Renal cortex interstitium (tissue), 11 donors: ENCODE measurements at regions not wholly inside any gene's neighbourhood (a gene's known extent, or its start where the extent isn't known, plus 50 kb on each side); places are given as distances from the start of the nearest gene placed in this dataset.
A peak's percentile ranks its signal among the peaks of the same experiment; 100 is the strongest.

Experiments
- DNase-seq, 11 donors: peaks; one replicate each; pipeline ENCODE4 v3.0.0-alpha.2; 2013; ENCODE audit warnings: low read depth in 9 of 11, low spot score in 4 of 11; ENCODE audit errors: extremely low read depth in 1 of 11

DNA sequence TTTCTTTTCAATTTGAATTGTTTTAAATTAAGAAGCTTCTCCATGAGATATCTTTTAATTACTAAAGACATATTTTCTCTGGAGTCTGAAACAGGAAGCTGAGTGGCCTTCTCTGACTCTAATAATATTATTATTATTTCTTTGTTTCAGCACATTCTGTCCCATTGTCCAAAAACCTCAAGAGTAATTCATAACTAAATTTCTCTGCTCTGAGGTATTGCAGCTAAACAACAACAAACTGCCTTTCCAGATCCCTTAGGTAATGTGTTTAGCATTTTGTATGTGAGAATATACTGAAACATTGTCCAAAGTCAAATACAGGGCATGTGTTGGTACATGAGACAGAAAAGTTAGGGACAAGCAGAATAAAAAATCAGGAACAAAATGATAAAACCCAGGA is 199.0 kb upstream of the FAR2 start:
- DNase-seq: no peak

DNA sequence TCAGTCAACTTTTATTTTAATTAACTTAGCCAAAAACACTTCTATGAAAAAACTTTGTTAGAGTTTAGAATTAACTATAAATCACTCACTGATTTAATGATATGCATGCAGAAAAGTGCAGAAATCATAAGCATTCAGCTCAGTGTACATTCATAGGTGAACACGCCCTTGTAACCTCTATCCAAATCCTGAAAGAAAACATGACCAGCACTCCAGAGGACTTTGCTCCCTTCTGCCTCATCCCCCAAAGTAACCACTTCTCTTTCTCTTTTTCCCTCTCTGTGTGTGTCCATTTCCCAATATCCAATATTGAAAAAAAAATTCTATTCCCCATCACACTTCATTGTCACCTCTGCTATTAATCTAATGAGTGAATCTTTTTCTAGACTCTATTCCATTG is 197.1 kb upstream of the FAR2 start:
- DNase-seq: no peak

DNA sequence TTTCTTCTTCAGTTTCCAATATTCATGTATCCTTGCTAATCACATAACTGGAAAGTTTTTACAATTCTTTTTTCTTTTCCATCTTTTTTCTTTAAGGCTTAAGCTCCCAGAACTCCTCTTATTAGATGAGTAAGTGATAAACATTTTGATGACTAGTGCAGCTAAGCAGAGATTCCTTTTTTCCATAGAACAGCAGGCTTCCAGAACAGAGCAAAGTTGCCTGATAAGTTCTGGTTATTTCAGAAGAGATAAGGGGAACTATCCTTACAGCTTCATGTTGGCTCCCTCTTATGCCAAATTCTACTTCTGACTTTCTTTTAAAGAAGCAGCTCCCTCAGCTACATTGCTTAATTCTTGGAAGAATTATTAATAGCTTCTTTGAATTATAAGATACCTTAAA is 194.7 kb upstream of the FAR2 start:
- no peak for DNase-seq

DNA sequence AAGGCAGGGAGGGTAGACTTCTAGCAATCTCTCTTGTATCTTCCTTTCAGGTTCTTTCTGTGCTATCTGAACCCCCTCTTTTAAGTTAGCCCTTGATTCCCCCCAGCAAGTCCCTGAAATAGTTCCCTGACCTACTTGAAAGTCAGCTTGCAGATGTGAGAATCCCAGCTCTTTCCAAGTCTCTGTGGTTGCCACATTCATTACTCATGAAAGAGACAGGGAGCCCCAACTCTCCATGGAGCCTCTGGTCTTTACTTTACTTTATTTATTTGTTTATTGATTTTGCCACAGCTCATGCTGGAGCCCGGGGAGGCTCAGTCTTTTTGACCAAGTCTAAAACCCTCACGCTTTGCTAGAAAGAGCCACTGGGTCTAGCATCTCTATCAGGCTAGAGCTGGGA is 193.6 kb upstream of the FAR2 start:
- DNase-seq: no peak

DNA sequence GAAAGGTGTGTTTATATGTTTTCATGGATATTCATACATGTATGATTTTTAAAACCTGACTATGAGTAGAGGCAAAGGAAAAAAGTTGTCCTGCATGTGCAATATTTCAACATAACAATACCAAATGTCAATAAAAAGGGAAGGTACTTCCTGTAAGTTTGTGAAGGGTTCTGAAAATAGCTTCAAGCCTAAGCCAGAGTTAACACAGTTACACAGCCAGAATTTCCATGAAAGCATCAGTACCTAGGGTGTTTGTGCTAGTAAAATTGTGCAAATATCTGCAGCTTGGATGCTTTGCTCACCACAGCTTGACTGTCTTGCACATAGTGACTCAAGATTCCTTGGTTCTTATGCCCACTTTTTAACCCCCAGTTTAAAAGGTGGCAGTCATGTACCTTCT is 193.1 kb upstream of the FAR2 start:
- DNase-seq: no peak

DNA sequence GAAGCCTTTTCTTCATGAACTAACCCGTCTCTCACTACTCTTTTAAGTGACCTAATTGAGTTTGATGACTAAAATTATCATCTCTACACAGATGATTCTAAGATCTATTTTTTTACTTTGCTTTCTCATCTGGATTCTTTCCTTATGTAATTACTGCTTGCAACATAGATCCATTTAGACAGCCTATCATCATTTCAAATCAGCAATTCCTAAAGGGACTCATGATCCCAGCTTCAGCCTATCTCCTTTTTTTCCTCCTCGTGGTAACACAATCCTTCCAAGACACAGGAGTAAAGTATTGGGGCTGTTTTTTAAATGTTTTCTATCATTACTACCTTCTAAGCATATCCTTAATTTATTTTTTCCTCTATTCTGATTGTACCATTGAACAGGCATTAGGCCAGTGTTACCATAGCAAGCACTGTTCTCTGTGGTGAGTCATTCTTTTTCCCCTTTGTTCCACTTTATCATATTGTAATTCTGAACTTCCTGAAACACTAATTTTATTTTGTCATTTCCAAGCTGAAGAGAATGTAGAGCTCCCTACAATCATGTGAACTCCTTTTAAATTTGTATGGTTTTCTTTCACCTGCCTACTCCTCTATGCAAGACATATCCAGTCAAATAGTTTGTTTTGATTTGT is 190.4 kb upstream of the FAR2 start:
- DNase-seq: no peak

DNA sequence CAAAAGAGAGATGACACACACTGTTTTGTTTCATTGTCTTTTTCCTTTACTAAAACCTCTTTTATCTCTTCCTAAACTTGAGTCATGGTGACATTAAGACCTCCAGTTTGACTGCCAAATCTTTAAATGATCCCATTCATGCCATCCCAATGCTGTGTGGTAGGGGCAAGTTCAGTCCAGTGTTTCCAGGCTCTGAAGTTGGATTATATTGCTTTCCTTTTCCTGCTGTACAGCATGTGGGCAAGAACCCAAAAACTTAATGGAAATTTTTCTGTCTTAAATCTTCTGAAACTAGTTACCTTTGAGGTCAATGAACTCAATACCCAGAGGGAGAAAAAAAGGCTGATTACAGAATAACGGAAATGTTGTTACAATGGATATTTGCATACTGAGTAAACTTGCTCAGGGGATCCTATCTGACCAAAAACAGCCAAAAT is 187.1 kb upstream of the FAR2 start:
- DNase-seq: peak in 1 of 11 donors; percentile 9

DNA sequence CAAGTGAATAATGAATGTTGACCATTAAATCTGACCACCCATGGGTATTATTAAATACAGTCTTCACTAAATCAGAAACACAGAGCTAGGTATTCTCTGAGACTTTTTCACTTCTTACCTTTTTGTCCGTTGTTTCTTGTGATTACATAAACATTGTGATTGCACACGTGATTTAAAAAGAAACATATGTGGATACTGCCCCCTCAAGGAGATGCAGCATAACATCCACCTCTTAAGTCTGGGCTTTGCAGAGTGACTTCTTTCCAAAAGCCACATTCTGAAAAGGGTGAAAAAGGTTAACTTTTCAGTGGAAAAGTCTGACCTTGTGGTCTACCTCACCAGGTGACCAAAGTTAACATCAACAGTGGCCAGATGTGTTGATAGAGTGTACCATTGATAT is 185.5 kb upstream of the FAR2 start:
- DNase-seq: no peak

DNA sequence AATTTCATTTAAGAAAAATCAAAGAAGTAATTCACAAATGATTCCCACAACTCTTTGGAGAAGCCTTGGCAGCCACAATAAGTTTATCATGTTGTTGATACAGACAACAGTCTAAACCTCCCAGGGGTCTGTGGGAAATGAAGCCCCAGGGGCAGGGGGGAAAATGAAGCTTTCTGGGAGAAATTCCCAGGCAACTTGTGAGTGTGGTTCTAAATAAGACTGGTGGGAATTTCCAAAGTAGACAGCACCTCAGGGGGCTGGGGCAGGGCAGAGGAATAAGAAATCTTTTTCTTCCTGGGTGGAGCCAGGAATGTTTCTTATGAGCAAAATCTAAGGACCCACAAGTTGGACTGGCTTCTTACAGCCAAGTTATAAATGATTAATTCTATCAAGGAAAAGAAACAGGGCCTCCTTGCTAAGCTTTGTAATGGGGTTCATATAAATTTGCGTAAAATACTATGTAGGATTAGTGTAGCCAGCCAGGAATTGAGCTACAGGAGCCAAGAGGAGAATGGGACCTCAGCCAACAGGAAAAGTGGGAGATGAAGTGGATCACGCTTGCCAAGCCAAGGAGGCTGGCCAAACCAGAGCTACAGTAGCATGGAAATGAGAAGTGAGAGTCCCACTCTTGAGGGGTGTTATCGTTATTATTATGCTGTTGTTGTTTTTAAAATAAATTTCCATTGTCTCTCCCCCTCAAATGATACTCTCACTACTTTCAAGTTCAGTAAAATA is 182.9 kb upstream of the FAR2 start:
- peak in 4 of 11 donors; percentile 9 to 36 (median 24) for DNase-seq

DNA sequence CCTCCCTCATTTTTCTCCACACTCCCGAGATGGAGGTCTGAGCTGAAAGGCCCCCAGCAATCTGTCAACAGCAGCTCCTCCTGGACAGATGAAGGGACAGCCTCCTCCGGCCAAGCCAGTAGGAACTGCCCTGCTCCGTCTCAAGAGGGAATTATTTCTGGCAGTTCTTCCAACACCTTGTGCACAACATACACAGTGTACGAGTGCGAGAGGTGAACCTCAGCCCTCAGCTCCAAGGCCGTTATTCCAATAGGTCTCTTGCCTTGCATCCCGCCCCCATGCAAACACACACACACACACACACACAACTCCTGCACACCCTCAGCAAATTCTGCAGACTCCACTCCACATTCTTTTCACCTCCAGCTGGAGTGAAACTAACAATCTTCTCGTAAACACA is 181.7 kb upstream of the FAR2 start:
- DNase-seq: no peak

DNA sequence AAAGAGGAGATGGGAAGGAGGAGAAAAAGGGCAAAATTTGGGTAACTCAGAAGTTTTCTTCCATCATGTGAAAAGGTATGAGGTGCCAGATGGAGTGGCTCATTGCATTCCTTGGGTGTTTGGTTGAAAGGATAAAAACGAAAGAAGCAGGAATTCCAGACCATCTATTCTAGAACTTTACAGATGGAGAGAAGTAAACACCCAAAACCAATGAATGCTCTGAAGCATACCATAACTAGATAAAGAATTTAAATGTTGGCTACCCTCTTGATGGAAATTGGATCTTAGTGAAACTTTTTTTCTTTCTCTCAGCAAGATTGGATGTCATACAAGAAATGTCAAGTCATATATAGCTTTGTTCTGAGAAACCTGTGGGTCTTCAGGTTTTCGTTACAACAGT is 175.6 kb upstream of the FAR2 start:
- DNase-seq: no peak

DNA sequence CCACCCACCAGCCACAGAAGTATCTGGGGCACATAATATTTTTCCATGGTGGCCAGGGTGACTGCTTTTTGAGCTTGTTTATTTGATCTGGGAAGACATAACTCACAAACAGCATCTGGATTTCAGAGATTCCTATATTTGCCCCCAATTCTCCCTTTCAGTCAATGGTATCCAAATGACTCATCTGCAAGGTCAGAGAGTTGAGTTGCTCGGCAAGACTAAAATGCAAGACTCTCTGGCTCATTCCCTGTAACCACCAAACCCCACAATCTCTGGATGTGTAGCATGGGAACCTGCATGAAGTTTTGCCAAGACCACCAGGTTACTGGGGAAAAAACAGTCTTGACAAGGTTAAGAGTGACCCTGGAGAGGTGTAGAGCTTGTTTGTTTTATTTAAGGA is 174.9 kb upstream of the FAR2 start:
- DNase-seq: no peak

DNA sequence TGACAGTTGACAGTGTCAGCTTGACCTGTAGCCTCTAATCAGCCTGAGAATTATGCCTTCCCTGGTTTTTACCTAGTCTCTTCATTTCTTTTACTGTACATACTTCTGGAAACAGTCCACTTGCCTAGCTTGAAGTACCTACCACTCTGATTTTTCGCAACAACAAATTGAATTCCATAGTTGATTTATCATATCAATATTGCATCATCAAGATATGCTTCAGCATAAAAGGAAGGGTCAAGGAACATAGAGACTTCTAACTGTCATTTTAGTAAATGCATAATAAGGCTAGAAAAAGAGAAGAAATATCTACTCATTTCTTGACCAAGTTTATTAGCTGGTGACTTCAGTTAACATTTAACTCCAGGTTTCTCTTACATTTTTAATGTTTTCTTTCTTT is 174.2 kb upstream of the FAR2 start:
- no peak for DNase-seq

DNA sequence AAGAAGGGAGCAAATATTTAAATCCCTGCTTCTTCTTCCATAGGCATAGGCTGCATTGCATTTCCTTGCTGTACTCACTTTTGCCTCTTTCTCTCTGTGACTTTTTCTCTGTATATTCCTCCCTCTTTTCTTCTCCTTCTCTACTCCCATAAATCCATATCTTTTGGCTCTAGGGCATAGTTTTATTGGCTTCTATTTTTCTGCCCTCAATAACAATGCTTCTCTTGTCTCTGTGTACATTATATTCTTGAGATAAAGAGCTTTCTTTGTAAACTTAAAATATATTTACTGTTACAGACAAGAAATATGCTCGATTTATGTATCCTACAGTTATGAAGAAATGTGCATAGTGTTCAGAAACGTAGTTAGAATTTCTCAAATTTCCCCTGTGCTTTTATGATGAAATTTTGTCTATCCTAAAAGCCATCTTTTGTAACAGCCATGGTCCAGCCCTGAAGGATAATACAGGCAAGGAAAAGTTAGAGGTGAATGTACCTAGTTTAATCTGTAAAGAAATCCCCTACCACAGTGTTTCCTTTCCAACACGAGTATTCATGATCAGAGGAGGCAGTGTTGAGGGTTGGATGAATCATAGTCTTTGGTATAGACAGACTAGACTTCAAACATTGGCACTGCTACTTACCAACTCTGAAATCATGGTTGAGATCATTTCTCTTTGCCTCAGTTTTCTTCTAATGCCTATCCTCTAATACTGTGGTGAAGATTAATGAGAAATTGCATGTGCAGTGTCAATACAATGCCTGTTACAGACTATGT is 173.3 kb upstream of the FAR2 start:
- DNase-seq: no peak

DNA sequence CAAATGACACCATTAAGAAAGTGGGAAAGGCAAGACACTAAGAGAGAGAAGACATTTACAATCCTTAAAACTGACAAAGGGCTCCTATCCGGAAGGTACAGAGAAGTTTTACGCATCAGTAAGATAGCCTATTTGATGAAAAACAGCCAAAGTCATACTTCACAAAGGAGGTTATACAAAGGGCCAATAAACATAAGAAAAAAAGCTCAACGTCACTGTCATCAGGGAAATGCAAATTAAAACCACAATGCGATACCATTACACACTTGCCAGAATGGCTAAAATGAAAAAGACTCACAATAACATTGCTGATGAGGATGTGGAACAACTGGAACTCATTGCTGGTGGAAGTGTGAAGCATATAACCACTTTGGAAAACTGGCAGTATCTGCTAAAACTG is 168.6 kb upstream of the FAR2 start:
- no peak for DNase-seq

DNA sequence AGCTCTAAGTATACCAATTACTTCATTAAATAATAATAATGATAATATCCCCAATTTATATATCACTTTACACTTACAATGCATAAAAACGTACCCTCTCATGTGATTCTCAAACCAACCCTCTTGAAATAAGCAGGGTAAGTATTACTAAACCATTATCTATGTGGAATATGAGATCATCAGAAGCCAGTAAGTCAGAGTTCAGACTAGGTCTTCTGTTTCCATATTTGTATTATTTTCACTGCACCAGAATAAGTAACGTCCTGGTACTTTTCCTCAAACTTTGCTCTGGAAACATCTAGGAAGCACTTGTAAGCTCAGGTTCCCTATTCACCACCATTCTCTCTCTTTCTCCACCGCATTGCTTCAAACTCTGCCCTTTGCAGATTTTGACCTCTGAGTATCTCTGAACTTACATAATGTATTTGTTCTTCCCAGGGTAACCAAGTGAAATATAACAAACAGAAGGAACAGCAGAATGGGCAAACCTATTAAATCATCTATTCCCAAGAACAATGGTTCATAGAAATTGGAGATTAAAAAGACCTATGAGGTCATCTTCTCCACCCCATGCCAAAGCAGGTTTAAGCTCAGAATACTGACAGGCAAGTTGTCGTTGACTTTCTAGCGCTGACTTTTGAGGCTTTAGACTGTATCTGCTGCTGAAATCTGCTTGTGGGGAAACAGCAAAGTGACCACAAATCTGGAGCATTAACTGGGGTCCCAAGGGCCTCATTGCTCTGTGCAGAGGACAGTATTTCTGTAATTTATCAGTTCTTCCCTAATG is 161.3 kb upstream of the FAR2 start:
- DNase-seq: no peak

DNA sequence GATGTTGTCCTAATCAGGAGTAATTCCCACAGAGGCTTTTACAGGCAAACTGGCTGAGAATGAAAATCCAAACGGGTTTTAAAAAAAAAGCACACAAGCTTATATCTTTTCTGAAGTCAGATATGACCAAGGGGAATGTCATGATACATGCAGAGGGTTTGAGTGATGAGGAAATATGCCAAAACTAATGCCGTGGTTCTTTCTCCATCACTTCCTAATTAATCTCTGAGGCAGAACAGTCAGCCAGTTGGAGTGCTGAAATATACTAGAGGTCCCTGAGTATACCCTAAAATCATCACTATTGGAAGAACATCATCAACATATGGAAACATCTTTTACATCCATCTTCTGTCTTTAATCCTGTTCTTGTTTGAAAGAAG is 160.8 kb upstream of the FAR2 start:
- DNase-seq: no peak

DNA sequence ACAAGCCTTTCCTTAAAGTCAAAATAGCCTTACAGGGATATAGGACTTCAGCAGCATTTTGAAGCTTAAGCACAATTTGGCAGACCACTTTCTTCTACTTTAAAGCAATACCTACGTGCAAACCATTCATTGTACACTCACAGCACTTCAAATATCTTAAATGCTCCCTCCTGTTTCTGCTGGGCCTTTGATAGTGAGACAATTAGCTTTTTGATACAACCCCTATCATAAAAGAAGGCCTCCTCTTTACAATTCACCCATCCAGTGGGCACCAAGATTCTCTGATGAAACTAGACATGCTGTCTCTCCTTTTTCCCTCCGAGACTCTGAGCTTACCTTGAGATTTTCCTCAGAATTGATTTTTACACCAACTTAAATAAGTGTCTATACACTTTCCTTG is 157.5 kb upstream of the FAR2 start:
- no peak for DNase-seq

DNA sequence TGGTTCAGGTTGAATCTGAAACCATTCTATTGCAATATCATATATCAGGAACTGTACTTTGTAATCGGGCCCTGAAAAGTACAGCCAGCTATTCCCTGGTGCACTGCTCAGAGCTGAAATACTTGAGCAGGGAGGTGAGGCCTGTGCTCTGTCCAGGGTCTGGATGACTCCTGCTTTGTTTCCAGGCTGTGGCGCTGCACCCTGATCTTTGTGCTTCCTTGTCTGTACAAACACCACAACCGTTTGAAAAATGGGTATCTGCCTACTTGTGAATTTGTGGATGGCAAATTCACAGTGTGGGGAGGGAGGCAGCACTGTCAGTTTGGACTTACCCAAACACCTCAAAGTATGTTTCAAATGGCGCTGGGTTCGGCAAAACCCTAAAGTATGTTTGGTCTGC is 155.4 kb upstream of the FAR2 start:
- no peak for DNase-seq
